ENCODE measurements at regions not wholly inside any gene's neighbourhood (a gene's known extent, or its start where the extent isn't known, plus 50 kb on each side); places are given as distances from the start of the nearest gene placed in this dataset.

GRCh38 chr3:94494992-94495391, 432.1 kb downstream of the NSUN3 start:
- TF ChIP-seq CTCF (IDR thresholded peaks at IDR 0.05; ENCODE audit: low read depth, low read length, poor library complexity, severe bottlenecking) (no peak), EZH2phosphoT487 (IDR thresholded peaks at IDR 0.05; ENCODE audit: borderline replicate concordance, low read length) (no peak)

All from DOHH2 (cell line).